ENCODE measurements at regions not wholly inside any gene's neighbourhood (a gene's known extent, or its start where the extent isn't known, plus 50 kb on each side); places are given as distances from the start of the nearest gene placed in this dataset.

- DNase-seq (no peak), ATAC-seq (no peak)
- Mint-ChIP-seq H3K27me3 (no peaks in the 10 kb centered on the region), H3K4me3 (no peak overlapping the region), H3K27ac (no peak overlapping the region), H3K36me3 (ENCODE audit: low read depth) (no peaks in the 10 kb centered on the region), H3K4me1 (ENCODE audit: low read depth) (no peaks in the 10 kb centered on the region), H3K9me3 (peaks cover 6% of the 10 kb centered on the region)
- POLR2A ChIA-PET: no interaction called here
- TF ChIP-seq, protein P1, sequence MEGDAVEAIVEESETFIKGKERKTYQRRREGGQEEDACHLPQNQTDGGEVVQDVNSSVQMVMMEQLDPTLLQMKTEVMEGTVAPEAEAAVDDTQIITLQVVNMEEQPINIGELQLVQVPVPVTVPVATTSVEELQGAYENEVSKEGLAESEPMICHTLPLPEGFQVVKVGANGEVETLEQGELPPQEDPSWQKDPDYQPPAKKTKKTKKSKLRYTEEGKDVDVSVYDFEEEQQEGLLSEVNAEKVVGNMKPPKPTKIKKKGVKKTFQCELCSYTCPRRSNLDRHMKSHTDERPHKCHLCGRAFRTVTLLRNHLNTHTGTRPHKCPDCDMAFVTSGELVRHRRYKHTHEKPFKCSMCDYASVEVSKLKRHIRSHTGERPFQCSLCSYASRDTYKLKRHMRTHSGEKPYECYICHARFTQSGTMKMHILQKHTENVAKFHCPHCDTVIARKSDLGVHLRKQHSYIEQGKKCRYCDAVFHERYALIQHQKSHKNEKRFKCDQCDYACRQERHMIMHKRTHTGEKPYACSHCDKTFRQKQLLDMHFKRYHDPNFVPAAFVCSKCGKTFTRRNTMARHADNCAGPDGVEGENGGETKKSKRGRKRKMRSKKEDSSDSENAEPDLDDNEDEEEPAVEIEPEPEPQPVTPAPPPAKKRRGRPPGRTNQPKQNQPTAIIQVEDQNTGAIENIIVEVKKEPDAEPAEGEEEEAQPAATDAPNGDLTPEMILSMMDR (IDR thresholded peaks at IDR 0.05): no peak
- CTCF ChIA-PET: no interaction called here
- intact Hi-C loops (cut with micrococcal nuclease): no loop called here
Measured at GRCh38 chr4:30616942-30617646, 103.1 kb upstream of the PCDH7 start.

- TF ChIP-seq, protein P1 (IDR thresholded peaks at IDR 0.05): no peak
- ATAC-seq: no peak
Measured at GRCh38 chr4:30617836-30618235, 102.3 kb upstream of the PCDH7 start.

DNA sequence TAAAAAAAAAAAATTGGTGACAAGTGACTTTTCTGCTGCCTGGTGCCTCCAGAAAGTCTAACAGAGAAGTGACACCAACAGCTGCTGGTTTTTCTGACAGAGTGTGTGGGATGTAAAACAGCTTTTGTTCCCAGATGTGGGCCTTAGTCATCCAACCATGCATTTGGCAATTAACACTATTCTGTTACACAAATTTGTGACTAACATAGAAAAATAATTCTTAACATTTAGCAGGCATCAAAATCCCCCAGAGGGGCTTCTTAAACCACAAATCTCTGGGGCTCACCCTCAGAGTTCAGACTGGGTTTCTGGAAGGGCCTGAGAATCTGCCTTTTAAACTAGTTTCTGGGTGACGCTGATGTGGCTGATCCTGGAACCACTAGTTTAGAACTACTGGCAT lies 100.5 kb upstream of the PCDH7 start:
- intact Hi-C loops (cut with micrococcal nuclease): no loop called here
- CTCF ChIA-PET: interaction anchor here (0.7 kb wide), 1 partner anchor 12 kb away, joined by 3 read pairs; no protein-coding TSS in a partner anchor
- Mint-ChIP-seq H3K4me1 (ENCODE audit: low read depth) (no peaks in the 10 kb centered on the region), H3K36me3 (ENCODE audit: low read depth) (no peaks in the 10 kb centered on the region), H3K4me3 (no peak overlapping the region), H3K27me3 (no peaks in the 10 kb centered on the region), H3K9me3 (peaks cover 3% of the 10 kb centered on the region), H3K27ac (no peak overlapping the region)
- POLR2A ChIA-PET: interaction anchor here (1.0 kb wide), 1 partner anchor 67 kb away, joined by 7 read pairs; no protein-coding TSS in a partner anchor
- TF ChIP-seq, protein P1 (IDR thresholded peaks at IDR 0.05): no peak
- ATAC-seq (no peak), DNase-seq (no peak)

More at GRCh38 chr4:30617836-30618235, 102.3 kb upstream of the PCDH7 start:
- no peaks in the 10 kb centered on the region for H3K4me1 Mint-ChIP-seq (ENCODE audit: low read depth)
- intact Hi-C loops (cut with micrococcal nuclease): no loop called here
- no peaks in the 10 kb centered on the region for H3K36me3 Mint-ChIP-seq (ENCODE audit: low read depth)
- H3K27ac Mint-ChIP-seq: no peak overlapping the region
- CTCF ChIA-PET: no interaction called here
- peaks cover 6% of the 10 kb centered on the region for H3K9me3 Mint-ChIP-seq
- no peak overlapping the region for H3K4me3 Mint-ChIP-seq
- DNase-seq: no peak
- H3K27me3 Mint-ChIP-seq: no peaks in the 10 kb centered on the region
- POLR2A ChIA-PET: no interaction called here

GRCh38 chr4:30620711-30621110 lies 99.5 kb upstream of the PCDH7 start:
- no peak overlapping the region for H3K27ac Mint-ChIP-seq
- peaks cover 3% of the 10 kb centered on the region for H3K9me3 Mint-ChIP-seq
- no peaks in the 10 kb centered on the region for H3K36me3 Mint-ChIP-seq (ENCODE audit: low read depth)
- H3K4me3 Mint-ChIP-seq: no peak overlapping the region
- ChIA-PET POLR2A (no interaction called here), CTCF (no interaction called here)
- DNase-seq (no peak), ATAC-seq (no peak)
- TF ChIP-seq, protein P1 (IDR thresholded peaks at IDR 0.05): no peak
- intact Hi-C loops (cut with micrococcal nuclease): no loop called here
- H3K27me3 Mint-ChIP-seq: no peaks in the 10 kb centered on the region
- no peaks in the 10 kb centered on the region for H3K4me1 Mint-ChIP-seq (ENCODE audit: low read depth)

GRCh38 chr4:30630431-30630830 lies 89.7 kb upstream of the PCDH7 start:
- ChIA-PET POLR2A (no interaction called here), CTCF (no interaction called here)
- no peak overlapping the region for H3K4me3 Mint-ChIP-seq
- no peaks in the 10 kb centered on the region for H3K36me3 Mint-ChIP-seq (ENCODE audit: low read depth)
- peaks cover 3% of the 10 kb centered on the region for H3K9me3 Mint-ChIP-seq
- no peak overlapping the region for H3K27ac Mint-ChIP-seq
- no peaks in the 10 kb centered on the region for H3K4me1 Mint-ChIP-seq (ENCODE audit: low read depth)
- DNase-seq (no peak), ATAC-seq (no peak)
- no peaks in the 10 kb centered on the region for H3K27me3 Mint-ChIP-seq
- TF ChIP-seq, protein P1 (IDR thresholded peaks at IDR 0.05): no peak
- intact Hi-C loops (cut with micrococcal nuclease): no loop called here

Measured in activated CD8-positive, alpha-beta T cell treated with anti-CD3 and anti-CD28 coated beads for 36 hours (primary cell).